Endodermal cell (in vitro differentiated cells): ENCODE measurements at regions not wholly inside any gene's neighbourhood (a gene's known extent, or its start where the extent isn't known, plus 50 kb on each side); places are given as distances from the start of the nearest gene placed in this dataset.

ENCODE experiments used
- DNase-seq: peaks from one replicate; pipeline ENCODE4 v3.0.0-alpha.2; 2017
- H3K27ac ChIP-seq: 2 replicates; pipeline ENCODE4 v1.5.1; 2013; ENCODE audit warnings: mild to moderate bottlenecking, low read depth, low read length, moderate library complexity
- H3K27me3 ChIP-seq: 2 replicates; pipeline ENCODE4 v1.6.1; 2013; ENCODE audit warnings: mild to moderate bottlenecking, low read length, moderate library complexity; ENCODE audit not compliant: insufficient read depth, control insufficient read depth, poor library complexity, severe bottlenecking
- H3K36me3 ChIP-seq: 2 replicates; pipeline ENCODE4 v1.7.0; 2013; ENCODE audit warnings: mild to moderate bottlenecking, low read length, moderate library complexity; ENCODE audit not compliant: control insufficient read depth, insufficient read depth
- H3K4me1 ChIP-seq: one replicate; pipeline ENCODE4 v1.7.0; 2013; ENCODE audit warnings: low read length; ENCODE audit not compliant: control insufficient read depth, insufficient read depth
- H3K4me3 ChIP-seq: 2 replicates; pipeline ENCODE4 v1.5.1; 2013; ENCODE audit warnings: mild to moderate bottlenecking, low read length, moderate library complexity
- H3K9ac ChIP-seq: 2 replicates; pipeline ENCODE4 v1.6.1; 2013; ENCODE audit warnings: mild to moderate bottlenecking, low read length, moderate library complexity; ENCODE audit not compliant: poor library complexity, severe bottlenecking; ENCODE audit errors: extremely low read depth
- H3K9me3 ChIP-seq: 2 replicates; pipeline ENCODE4 v1.6.1; 2013; ENCODE audit warnings: mild to moderate bottlenecking, low read length, moderate library complexity; ENCODE audit not compliant: control insufficient read depth
- H3K27ac Mint-ChIP-seq: 2 replicates; pipeline ENCODE4 v1.8.0; 2020; ENCODE audit warnings: mixed read lengths
- H3K27me3 Mint-ChIP-seq: 2 replicates; pipeline ENCODE4 v1.8.0; 2021; ENCODE audit warnings: mild to moderate bottlenecking, mixed read lengths; ENCODE audit not compliant: insufficient read depth
- H3K36me3 Mint-ChIP-seq: 2 replicates; pipeline ENCODE4 v1.8.0; 2020; ENCODE audit warnings: low read depth, mixed read lengths
- H3K4me1 Mint-ChIP-seq: 2 replicates; pipeline ENCODE4 v1.8.0; 2020; ENCODE audit warnings: mixed read lengths
- H3K4me3 Mint-ChIP-seq: 2 replicates; pipeline ENCODE4 v1.8.0; 2020; ENCODE audit warnings: mild to moderate bottlenecking, moderate library complexity, mixed read lengths
- H3K9me3 Mint-ChIP-seq: 2 replicates; pipeline ENCODE4 v1.8.0; 2020; ENCODE audit warnings: mild to moderate bottlenecking, mixed read lengths
- WGBS, 2 experiments: methylation state at CpG; one replicate each; pipeline versions ENCODE4 v1.1.5 to v1.1.7; 2013; ENCODE audit warnings: missing lambda C conversion rate in 2 of 2, mixed read lengths in 1 of 2; ENCODE audit not compliant: insufficient coverage in 1 of 2, insufficient read length in 1 of 2; 5-methylcytosine and 5-hydroxymethylcytosine counted together
- TF ChIP-seq, protein P1 (sequence below): fragments of 200-600 bp; sonication (generic); conservative IDR thresholded peaks from 2 replicates; pipeline ENCODE4 v1.5.0; 2021; ENCODE audit warnings: antibody characterized with exemption, mild to moderate bottlenecking

- Histone ChIP-seq H3K9ac (no peak overlapping the region), H3K4me3 (no peak overlapping the region), H3K27me3 (no peaks in the 10 kb centered on the region), H3K36me3 (no peaks in the 10 kb centered on the region), H3K4me1 (no peaks in the 10 kb centered on the region), H3K9me3 (no peaks in the 10 kb centered on the region), H3K27ac (no peak overlapping the region)
- Mint-ChIP-seq H3K27me3 (no peaks in the 10 kb centered on the region), H3K36me3 (no peaks in the 10 kb centered on the region), H3K9me3 (no peaks in the 10 kb centered on the region), H3K4me3 (no peak overlapping the region), H3K4me1 (no peaks in the 10 kb centered on the region), H3K27ac (no peak overlapping the region)
- 91 to 98% methylated on average over 7 to 9 of the region's 10 CpGs for WGBS, 2 experiments
- DNase-seq: no peak
- TF ChIP-seq, protein P1, sequence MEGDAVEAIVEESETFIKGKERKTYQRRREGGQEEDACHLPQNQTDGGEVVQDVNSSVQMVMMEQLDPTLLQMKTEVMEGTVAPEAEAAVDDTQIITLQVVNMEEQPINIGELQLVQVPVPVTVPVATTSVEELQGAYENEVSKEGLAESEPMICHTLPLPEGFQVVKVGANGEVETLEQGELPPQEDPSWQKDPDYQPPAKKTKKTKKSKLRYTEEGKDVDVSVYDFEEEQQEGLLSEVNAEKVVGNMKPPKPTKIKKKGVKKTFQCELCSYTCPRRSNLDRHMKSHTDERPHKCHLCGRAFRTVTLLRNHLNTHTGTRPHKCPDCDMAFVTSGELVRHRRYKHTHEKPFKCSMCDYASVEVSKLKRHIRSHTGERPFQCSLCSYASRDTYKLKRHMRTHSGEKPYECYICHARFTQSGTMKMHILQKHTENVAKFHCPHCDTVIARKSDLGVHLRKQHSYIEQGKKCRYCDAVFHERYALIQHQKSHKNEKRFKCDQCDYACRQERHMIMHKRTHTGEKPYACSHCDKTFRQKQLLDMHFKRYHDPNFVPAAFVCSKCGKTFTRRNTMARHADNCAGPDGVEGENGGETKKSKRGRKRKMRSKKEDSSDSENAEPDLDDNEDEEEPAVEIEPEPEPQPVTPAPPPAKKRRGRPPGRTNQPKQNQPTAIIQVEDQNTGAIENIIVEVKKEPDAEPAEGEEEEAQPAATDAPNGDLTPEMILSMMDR: no peak
Measured at GRCh38 chr6:11329726-11330412, 97.4 kb upstream of the NEDD9 start.

- no peak for DNase-seq
- no peak overlapping the region for H3K9ac ChIP-seq
- WGBS, 2 experiments: 94% methylated on average over 6 to 7 of the region's 7 CpGs
- no peaks in the 10 kb centered on the region for H3K4me1 ChIP-seq
- Mint-ChIP-seq H3K27ac (no peak overlapping the region), H3K4me1 (peaks cover 8% of the 10 kb centered on the region), H3K4me3 (no peak overlapping the region), H3K9me3 (no peaks in the 10 kb centered on the region), H3K36me3 (no peaks in the 10 kb centered on the region), H3K27me3 (no peaks in the 10 kb centered on the region)
- TF ChIP-seq, protein P1: no peak
- no peaks in the 10 kb centered on the region for H3K27me3 ChIP-seq
- no peaks in the 10 kb centered on the region for H3K9me3 ChIP-seq
- no peak overlapping the region for H3K4me3 ChIP-seq
- H3K36me3 ChIP-seq: no peaks in the 10 kb centered on the region
- no peak overlapping the region for H3K27ac ChIP-seq
Measured at GRCh38 chr6:11328613-11329247, 96.3 kb upstream of the NEDD9 start.

- Mint-ChIP-seq H3K27me3 (no peaks in the 10 kb centered on the region), H3K9me3 (no peaks in the 10 kb centered on the region), H3K4me3 (no peak overlapping the region), H3K36me3 (no peaks in the 10 kb centered on the region), H3K27ac (no peak overlapping the region), H3K4me1 (peaks cover 8% of the 10 kb centered on the region)
- H3K36me3 ChIP-seq: no peaks in the 10 kb centered on the region
- TF ChIP-seq, protein P1: no peak
- H3K4me1 ChIP-seq: no peaks in the 10 kb centered on the region
- WGBS, 2 experiments: 89 to 100% methylated on average over 2 to 3 of the region's 3 CpGs
- H3K9ac ChIP-seq: no peak overlapping the region
- no peaks in the 10 kb centered on the region for H3K9me3 ChIP-seq
- no peak overlapping the region for H3K4me3 ChIP-seq
- no peak for DNase-seq
- H3K27me3 ChIP-seq: no peaks in the 10 kb centered on the region
- H3K27ac ChIP-seq: no peak overlapping the region
Measured at GRCh38 chr6:11327961-11328360, 95.5 kb upstream of the NEDD9 start.
